Natural killer cell (primary cell): ENCODE measurements at regions not wholly inside any gene's neighbourhood (a gene's known extent, or its start where the extent isn't known, plus 50 kb on each side); places are given as distances from the start of the nearest gene placed in this dataset.

Source experiments
- ATAC-seq, 3 donors: fragments of 150-1000 bp in 2 of 3; fragments of 200-7000 bp in 1 of 3; cut with Tn5 transposase; 1 replicate in 1 of 3; 2 replicates in 2 of 3; pipeline ENCODE4 v1.10.0; 2021; ENCODE audit warnings: mild to moderate bottlenecking in 2 of 3, moderate library complexity in 2 of 3
- DNase-seq, 2 donors: peaks; one replicate each; pipeline versions ENCODE4 v3.0.0 to v3.0.0-alpha.2; 2013 to 2021; ENCODE audit warnings: mixed read lengths in 1 of 2
- H3K27ac ChIP-seq: one replicate; pipeline ENCODE4 v1.5.1; 2013; ENCODE audit warnings: mild to moderate bottlenecking, low read length
- H3K27me3 ChIP-seq: one replicate; pipeline ENCODE4 v1.6.1; 2013; ENCODE audit warnings: low read length; ENCODE audit not compliant: control insufficient read depth, insufficient read depth
- H3K36me3 ChIP-seq: one replicate; pipeline ENCODE4 v1.6.1; 2013; ENCODE audit warnings: low read length; ENCODE audit not compliant: control insufficient read depth, insufficient read depth
- H3K4me1 ChIP-seq: one replicate; pipeline ENCODE4 v1.6.1; 2013; ENCODE audit warnings: low read length; ENCODE audit not compliant: control insufficient read depth, insufficient read depth
- H3K4me3 ChIP-seq: one replicate; pipeline ENCODE4 v1.5.1; 2013; ENCODE audit warnings: low read length
- H3K9me3 ChIP-seq: one replicate; pipeline ENCODE4 v1.6.1; 2013; ENCODE audit warnings: low read length; ENCODE audit not compliant: control insufficient read depth, insufficient read depth
- H3K27ac Mint-ChIP-seq, 2 donors: one replicate each; pipeline ENCODE4 v1.8.0; 2022; ENCODE audit warnings: mild to moderate bottlenecking in 2 of 2, mixed read lengths in 2 of 2, moderate library complexity in 1 of 2
- H3K27me3 Mint-ChIP-seq, 2 donors: one replicate each; pipeline ENCODE4 v1.8.0; 2022; ENCODE audit warnings: low read depth in 2 of 2, mixed read lengths in 2 of 2
- H3K36me3 Mint-ChIP-seq: one replicate; pipeline ENCODE4 v1.8.0; 2022; ENCODE audit warnings: mixed read lengths
- H3K4me1 Mint-ChIP-seq, 2 donors: one replicate each; pipeline ENCODE4 v1.8.0; 2022; ENCODE audit warnings: mixed read lengths in 2 of 2
- H3K4me3 Mint-ChIP-seq: one replicate; pipeline ENCODE4 v1.8.0; 2022; ENCODE audit warnings: mild to moderate bottlenecking, moderate library complexity, mixed read lengths
- H3K9me3 Mint-ChIP-seq, 2 donors: one replicate each; pipeline ENCODE4 v1.8.0; 2022; ENCODE audit warnings: mixed read lengths in 2 of 2
- WGBS: methylation state at CpG from one replicate; pipeline ENCODE4 v1.1.7; 2013; ENCODE audit warnings: missing lambda C conversion rate; ENCODE audit not compliant: insufficient coverage; 5-methylcytosine and 5-hydroxymethylcytosine counted together
- intact Hi-C: fragments of 100-400 bp; cut with micrococcal nuclease; formaldehyde crosslinking; loops from one replicate; pipeline ENCODE4 v1.14.2; 2022
- TF ChIP-seq, protein P1 (sequence below): fragments of 200-600 bp; IDR thresholded peaks from one replicate; pipeline ENCODE4 v1.8.0; 2022; ENCODE audit warnings: antibody characterized with exemption

- DNase-seq (no peak), ATAC-seq (no peak)
- H3K9me3 Mint-ChIP-seq: peaks cover 4 to 11% of the 10 kb centered on the region in 2 donors
- Histone ChIP-seq H3K4me1 (no peaks in the 10 kb centered on the region), H3K27me3 (no peaks in the 10 kb centered on the region), H3K9me3 (no peaks in the 10 kb centered on the region), H3K4me3 (no peak overlapping the region), H3K27ac (no peak overlapping the region), H3K36me3 (no peaks in the 10 kb centered on the region)
- no peaks in the 10 kb centered on the region for H3K36me3 Mint-ChIP-seq
- TF ChIP-seq, protein P1, sequence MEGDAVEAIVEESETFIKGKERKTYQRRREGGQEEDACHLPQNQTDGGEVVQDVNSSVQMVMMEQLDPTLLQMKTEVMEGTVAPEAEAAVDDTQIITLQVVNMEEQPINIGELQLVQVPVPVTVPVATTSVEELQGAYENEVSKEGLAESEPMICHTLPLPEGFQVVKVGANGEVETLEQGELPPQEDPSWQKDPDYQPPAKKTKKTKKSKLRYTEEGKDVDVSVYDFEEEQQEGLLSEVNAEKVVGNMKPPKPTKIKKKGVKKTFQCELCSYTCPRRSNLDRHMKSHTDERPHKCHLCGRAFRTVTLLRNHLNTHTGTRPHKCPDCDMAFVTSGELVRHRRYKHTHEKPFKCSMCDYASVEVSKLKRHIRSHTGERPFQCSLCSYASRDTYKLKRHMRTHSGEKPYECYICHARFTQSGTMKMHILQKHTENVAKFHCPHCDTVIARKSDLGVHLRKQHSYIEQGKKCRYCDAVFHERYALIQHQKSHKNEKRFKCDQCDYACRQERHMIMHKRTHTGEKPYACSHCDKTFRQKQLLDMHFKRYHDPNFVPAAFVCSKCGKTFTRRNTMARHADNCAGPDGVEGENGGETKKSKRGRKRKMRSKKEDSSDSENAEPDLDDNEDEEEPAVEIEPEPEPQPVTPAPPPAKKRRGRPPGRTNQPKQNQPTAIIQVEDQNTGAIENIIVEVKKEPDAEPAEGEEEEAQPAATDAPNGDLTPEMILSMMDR: no peak
- H3K4me1 Mint-ChIP-seq: no peaks in the 10 kb centered on the region
- no peaks in the 10 kb centered on the region for H3K27me3 Mint-ChIP-seq
- intact Hi-C loops: no loop called here
- WGBS: no CpG with 5 or more reads among the region's 1 CpG
- no peak overlapping the region for H3K4me3 Mint-ChIP-seq
- H3K27ac Mint-ChIP-seq: no peak overlapping the region
Measured at GRCh38 chr1:163874070-163874469, 552.3 kb downstream of the NUF2 start.

DNA sequence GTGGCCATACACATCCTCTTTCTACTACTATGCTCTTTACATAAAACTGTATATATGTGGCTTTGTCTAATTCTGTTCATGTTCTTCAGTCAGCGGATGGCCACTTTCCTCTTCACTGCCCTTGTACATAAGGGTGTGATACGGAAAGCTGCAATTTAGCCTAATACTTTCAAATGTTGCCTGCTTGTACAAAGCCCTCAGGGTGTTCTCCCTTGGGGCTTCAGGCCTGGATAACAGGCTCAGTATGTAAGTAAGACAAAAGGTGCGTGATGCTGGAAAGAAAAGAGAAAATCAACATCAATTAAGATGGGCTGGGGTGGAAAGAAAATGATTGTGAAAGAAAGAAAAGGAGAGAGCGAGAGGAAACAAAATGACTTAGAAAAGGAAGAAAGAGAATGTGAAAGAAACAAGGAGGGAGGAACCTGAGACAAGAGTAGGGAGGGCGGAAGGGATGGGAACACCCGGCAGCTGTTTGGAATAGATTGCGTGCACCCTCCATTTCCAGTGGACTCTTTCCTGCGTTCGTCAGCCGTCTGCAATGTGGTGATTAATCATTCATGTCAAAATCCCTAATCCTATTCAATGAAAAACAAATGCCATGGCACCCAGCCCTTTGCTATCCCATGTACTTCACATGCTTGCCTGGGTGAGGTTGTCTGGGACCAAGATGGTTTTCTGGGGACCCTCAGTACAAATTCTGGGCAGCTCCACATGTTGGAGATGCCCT, 553.6 kb downstream of the NUF2 start:
- H3K4me1 ChIP-seq: no peaks in the 10 kb centered on the region
- TF ChIP-seq, protein P1: no peak
- no peaks in the 10 kb centered on the region for H3K9me3 ChIP-seq
- H3K36me3 ChIP-seq: no peaks in the 10 kb centered on the region
- H3K4me3 ChIP-seq: no peak overlapping the region
- H3K4me3 Mint-ChIP-seq: no peak overlapping the region
- no peaks in the 10 kb centered on the region for H3K36me3 Mint-ChIP-seq
- no peak overlapping the region for H3K27ac Mint-ChIP-seq
- H3K27me3 Mint-ChIP-seq: no peaks in the 10 kb centered on the region
- intact Hi-C loops: no loop called here
- WGBS: 93% methylated on average over 10 of the region's 10 CpGs
- no peaks in the 10 kb centered on the region for H3K27me3 ChIP-seq
- DNase-seq (no peak), ATAC-seq (no peak)
- peaks cover 4 to 7% of the 10 kb centered on the region in 2 donors for H3K9me3 Mint-ChIP-seq
- no peaks in the 10 kb centered on the region for H3K4me1 Mint-ChIP-seq
- no peak overlapping the region for H3K27ac ChIP-seq

GRCh38 chr1:163875927-163876320, 554.2 kb downstream of the NUF2 start:
- no peaks in the 10 kb centered on the region for H3K36me3 Mint-ChIP-seq
- ATAC-seq (no peak), DNase-seq (no peak)
- no peak overlapping the region for H3K4me3 ChIP-seq
- no peaks in the 10 kb centered on the region for H3K27me3 ChIP-seq
- H3K4me1 ChIP-seq: no peaks in the 10 kb centered on the region
- WGBS: 83% methylated on average over 6 of the region's 6 CpGs
- H3K27ac Mint-ChIP-seq: no peak overlapping the region
- no peaks in the 10 kb centered on the region for H3K27me3 Mint-ChIP-seq
- no peaks in the 10 kb centered on the region for H3K9me3 ChIP-seq
- H3K27ac ChIP-seq: no peak overlapping the region
- H3K4me1 Mint-ChIP-seq: no peaks in the 10 kb centered on the region
- H3K9me3 Mint-ChIP-seq: peaks cover 4% of the 10 kb centered on the region in 2 donors
- TF ChIP-seq, protein P1: no peak
- H3K4me3 Mint-ChIP-seq: no peak overlapping the region
- intact Hi-C loops: no loop called here
- no peaks in the 10 kb centered on the region for H3K36me3 ChIP-seq

DNA sequence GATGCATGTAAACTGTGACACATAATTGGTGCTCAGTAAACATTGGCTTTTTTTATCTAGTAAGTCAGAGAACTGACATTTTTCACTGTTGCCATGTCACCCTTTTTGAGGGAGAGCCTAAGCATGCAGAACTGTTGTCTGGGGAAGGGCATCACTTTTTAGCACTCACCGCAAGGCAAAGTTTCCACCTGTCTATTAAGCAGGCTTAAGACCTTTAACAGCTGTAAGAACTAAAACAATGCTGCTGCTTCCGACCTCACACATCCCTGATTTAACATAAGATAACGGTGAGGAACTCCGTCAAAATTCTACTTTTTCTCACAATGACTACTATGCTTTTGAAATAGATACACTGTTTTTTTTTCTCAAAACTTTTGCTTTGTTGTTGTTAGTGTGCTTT, 554.8 kb downstream of the NUF2 start:
- Histone ChIP-seq H3K27me3 (no peaks in the 10 kb centered on the region), H3K36me3 (no peaks in the 10 kb centered on the region), H3K4me3 (no peak overlapping the region), H3K27ac (no peak overlapping the region), H3K9me3 (no peaks in the 10 kb centered on the region), H3K4me1 (no peaks in the 10 kb centered on the region)
- no peak for ATAC-seq
- Mint-ChIP-seq H3K9me3 (peaks cover 4% of the 10 kb centered on the region in 2 donors), H3K27me3 (no peaks in the 10 kb centered on the region), H3K4me3 (no peak overlapping the region), H3K27ac (no peak overlapping the region), H3K4me1 (no peaks in the 10 kb centered on the region), H3K36me3 (no peaks in the 10 kb centered on the region)
- intact Hi-C loops: no loop called here
- DNase-seq: no peak
- TF ChIP-seq, protein P1: no peak
- WGBS: 84% methylated on average over 4 of the region's 4 CpGs
